GM18511 (cell line): ENCODE measurements at regions not wholly inside any gene's neighbourhood (a gene's known extent, or its start where the extent isn't known, plus 50 kb on each side); places are given as distances from the start of the nearest gene placed in this dataset.
"Not testable (repeated sequence)": the region's sequence is repeated elsewhere in the genome, so short reads cannot be mapped to it uniquely, and the experiment has no call there.

Experiments used
- ATAC-seq: cut with Tn5 transposase; IDR thresholded peaks from one replicate; pipeline ENCODE4 v1.9.1; 2021; ENCODE audit warnings: mild to moderate bottlenecking, moderate library complexity; ENCODE audit not compliant: unreplicated experiment

DNA sequence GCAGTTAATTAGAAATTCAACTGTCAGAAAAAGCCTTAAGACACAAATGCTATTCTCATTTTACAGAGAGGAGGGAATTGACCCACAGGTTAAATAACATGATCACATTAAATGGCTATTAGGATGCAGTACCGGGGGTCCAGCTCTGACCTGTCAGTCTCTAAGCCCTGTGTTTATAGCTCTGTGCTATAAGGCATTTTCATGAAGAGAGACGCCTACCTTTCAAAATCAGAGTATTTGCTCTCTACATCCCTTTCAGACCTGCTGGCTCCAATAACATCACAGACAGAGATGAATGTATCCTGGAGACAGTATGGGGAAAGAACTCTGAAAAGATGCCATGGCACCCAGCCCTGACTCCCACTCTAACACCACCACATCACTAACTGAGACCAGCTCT is 189.9 kb upstream of the PRSS58 start:
- no peak for ATAC-seq

DNA sequence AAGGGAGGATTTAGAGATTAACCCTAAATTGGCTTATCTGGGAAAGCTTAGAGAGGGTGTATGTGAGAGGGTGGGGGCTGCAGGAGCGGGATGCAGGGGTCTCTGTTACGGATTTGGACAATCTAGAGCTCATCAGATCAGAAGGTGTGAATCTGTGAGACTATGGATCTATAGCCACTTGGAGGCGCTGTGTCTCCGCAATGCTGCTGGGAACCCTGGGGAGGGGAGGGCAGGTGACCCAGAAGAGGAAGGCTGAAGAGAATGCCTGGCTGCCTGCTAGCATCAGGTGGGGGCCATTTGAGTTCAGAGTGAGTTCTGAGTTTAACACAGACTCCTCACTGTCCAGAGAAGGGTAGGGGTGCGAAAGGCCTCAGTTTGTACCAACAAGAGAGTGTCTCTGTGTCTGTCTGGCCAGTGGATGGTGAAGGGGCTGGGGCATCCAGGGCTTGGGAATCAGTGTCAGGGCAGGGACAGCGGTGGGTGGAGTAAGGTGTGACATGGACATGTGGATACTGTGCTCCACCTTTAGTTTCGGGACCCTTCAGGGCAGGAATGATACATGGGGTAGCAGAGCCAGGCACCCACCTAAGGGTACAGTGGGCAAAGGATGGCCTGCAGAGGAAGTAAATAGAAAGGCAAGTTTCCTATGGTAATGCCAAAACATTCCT is 187.3 kb upstream of the PRSS58 start:
- no peak for ATAC-seq

DNA sequence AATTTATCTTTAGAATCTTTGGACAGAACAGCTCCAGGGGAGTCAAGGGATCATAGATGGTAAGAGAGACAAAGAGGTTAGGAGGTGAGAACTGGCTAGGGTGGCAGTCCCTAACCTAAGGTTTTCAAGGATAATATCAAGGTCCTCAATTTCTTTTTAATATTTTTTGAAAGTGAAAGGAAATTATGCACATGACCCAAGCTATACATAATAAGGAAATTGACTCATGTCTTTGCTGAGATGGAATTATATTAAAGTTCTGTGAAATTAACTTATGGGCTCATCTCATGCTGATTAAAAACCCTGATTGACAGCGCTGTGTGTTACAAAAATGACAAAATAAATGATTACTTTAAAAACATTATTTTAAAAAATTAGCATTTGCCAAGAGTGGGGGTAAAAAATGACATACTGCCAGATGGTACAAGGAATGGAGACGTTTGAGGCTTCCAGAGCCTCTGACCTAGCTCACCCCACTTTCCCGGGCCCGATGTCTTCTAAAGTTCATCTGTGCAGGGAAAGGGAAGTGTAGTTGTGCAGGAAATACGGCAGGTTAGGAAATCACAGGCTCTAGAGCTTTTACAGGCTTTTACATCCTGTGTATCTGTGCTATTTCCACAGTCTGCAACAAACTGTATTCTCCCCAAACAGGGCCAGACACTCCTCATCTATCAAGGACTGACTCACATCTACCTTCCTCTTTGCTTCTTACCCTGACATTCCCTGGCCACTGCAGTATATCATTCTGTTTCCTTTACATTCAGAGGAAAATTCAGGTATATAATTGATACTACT is 185.6 kb upstream of the PRSS58 start:
- ATAC-seq = no peak

DNA sequence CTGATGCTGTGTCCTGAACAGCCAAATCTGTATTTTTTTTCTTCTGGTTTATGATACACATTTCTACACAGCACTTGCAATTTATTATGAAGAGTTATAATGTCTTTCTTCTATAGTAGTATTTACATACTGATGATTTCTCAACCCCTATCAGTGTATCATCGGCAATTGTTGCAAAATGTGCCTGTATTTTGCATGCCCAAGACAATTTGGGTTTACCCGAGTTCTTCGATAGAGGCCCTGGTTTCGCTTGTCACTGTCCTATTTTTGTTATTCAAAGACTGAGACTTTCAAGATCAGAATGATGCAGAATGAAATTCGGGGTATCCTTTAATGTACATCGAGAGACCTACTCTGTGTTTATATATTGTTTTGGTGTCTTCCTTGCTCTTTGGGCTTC is 184.5 kb upstream of the PRSS58 start:
- ATAC-seq = no peak

DNA sequence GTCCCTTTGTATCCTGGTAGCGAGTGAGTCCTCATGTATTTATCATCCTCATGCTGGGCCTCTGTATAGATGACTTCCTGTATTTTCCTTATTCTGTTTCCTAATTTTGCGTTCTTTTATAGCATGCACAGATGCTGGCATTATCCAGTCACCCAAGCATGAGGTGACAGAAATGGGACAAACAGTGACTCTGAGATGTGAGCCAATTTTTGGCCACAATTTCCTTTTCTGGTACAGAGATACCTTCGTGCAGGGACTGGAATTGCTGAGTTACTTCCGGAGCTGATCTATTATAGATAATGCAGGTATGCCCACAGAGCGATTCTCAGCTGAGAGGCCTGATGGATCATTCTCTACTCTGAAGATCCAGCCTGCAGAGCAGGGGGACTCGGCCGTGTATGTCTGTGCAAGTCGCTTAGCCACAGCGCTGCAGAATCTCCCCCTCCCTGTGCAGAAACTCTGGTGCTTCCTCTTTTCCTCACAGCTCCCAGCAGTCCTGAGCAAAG is 183.1 kb upstream of the PRSS58 start:
- ATAC-seq = peak; percentile 52

DNA sequence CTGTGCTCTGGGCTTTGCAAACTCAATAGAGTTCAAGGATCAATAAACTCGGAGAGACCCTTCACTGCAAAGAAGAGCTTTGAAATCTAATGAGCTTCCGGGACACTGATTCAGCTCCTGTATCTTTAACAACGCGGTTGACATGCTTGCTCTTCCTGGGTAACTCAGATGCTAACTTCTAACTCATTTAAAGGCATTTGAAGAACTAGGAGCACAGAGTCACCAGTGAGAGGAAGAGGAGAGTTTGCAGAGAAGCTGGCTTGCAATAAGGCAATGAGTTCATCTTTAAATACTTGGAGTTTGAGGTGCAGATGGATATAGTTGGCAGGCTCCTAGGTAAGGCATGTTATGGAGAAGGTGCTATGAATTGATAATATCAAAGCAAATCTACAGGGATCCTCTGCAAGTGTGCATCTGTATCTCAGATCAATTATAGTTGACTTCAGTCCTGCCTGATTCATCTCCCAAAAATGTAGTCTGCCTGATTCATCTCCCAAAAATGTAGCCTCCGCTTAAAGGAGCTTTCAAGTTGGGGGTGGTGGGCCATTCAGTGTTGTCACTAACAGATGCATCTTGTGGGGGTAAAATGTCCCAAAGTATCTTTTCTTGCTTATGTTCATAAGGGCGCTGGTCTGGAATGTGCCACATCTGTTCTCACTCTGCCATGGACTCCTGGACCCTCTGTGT is 182.5 kb upstream of the PRSS58 start:
- ATAC-seq = no peak

DNA sequence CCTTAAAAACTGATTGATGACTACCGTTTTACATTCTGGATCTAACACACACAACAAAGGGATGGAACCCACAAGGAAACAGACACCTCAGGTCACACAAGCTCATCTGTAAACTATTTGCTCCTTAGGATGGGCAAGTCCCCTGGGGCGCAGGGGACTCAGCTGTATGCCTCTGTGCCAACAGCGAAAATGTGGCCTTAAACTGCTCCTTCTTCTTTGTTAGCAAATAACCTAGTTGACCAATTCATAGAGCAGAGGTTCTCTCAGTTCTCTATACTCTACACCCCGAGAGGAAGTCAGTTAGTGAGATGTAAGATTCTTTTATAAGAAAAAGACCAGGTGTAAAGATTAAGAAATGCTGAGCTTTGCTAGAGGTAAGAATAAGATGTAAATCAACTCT is 181.9 kb upstream of the PRSS58 start:
- ATAC-seq = peak; percentile 70

DNA sequence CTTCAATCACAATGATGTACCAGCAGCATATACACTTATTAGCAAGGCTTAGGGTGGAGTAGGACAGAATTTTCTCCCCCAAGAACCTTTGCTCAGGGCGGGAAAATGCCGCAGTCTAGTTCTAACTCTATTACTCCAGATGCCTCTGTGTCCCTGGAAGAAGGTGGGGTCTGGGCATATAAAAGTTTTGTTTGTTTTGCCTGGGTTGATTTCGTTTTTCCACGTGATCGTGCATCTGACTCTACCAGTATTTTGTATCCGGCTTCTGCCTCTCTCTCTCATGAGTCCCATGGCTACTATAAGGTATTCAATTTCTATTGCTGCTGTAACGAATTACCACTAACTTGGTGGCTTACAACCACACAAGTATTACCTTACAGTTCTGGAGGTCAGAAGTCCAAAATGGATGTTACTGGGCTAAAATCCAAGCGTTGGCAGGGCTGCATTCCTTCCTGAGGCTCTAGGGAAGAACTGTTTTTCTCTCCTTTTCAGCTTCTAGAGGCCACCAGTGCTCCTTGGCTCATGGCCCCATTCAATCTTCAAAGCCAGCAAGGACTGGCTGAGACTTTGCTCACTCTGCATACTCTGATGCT is 181.2 kb upstream of the PRSS58 start:
- no peak for ATAC-seq

DNA sequence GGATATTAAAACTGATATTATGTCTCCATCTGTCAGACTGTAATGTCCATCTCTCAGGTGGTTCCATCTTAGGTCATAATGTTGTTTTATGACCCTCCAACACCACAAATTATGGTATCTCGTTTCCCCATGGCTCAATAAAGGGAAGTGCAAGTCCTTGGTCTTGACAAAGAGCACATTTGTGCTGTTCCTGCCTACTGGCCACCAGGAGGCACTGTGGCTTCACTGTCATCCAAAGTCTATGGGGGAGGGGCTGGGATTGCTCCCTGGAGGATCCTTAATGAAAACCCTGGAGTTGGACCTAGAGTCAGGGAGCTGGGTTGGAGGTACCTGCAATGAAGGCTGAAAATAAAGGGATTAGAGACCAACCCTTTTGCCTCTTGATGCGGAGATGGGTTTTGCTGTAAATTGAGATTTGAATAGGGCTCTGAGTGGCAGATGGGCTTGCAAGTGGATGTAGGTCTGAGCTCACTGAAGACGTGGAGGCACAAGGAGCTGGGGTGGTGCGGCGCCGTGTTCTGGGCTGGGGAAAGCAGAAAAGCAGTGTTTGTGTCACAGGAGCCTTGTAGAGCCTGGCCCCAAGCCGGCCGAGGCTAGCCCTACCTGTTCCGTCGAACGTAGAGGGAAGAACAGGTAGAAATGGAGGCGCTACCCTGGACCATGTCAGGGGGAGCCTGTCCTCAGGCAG is 180.5 kb upstream of the PRSS58 start:
- peak; percentile 29 for ATAC-seq

DNA sequence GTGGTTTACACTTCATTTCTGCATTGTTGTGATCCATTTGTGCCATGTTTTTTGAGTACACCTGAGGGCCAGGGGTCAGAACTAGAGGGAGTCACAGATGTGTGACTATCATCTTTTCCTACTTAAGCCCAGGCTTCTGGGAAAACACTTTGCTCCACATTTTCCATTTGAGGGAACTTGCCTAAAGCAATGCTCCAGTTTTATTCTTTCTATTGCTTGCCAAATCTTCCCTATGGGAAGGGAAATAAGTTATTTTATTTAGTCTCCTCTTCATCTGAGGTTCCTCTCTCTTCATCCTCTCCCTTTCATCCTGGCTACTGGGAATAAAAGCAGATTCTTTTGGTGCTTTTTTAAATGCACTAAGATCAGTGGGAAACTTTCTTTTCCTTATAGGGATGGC is 179.9 kb upstream of the PRSS58 start:
- ATAC-seq = no peak

DNA sequence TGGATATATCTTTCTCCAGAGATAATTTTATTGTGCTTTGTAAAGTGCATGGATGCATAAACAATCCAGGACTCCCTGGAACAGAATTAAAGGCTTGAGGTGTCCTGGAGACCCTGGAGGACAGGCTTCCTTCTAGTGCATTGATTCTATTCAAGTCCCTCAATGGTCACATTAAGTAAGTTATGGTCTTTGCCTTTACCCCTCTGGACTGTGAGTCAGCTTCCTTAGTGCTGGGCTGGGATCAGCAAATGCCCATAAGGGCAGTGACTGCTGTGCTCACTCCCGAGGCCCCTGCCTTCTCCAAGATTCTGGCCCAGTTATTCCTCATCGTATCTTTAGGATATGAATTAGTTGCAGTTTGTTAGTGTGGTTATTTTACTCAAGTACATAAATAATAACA is 178.7 kb upstream of the PRSS58 start:
- ATAC-seq = no peak

DNA sequence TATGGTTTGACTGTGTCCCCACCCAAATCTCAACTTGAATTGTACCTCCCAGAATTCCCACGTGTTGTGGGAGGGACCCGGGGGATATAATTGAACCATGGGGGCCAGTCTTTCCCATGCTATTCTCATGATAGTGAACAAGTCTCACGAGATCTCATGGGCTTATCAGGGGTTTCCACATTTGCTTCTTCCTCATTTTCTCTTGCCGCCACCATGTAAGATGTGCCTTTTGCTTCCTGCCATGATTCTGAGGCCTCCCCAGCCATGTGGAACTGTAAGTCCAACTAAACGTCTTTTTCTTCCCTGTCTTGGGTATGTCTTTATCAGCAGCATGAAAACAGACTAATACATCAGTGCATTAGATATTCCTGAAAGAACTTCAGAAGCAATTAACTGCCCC is 177.7 kb upstream of the PRSS58 start:
- ATAC-seq = not testable (repeated sequence)

DNA sequence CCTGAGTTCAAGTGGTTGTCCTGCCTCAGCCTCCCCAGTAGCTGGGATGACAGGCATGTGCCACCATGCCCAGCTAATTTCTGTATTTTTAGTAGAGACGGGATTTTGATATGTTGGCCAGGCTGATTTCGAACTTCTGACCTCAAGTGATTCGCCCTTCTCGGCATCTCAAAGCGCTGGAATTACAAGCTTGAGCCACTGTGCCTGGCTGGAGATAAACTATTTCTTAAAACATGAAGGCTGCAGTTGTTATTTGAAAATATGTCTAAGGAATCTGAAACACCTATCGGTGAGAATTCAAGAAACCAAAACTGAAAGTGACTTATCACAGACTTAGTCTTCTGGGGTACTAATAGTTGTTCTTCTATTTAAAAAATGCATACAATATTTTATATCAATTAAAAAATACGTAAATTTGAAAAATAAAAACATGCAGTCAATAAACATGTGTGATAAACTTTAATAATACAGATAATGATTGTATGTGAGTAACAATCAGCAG is 176.9 kb upstream of the PRSS58 start:
- ATAC-seq = peak; percentile 44

DNA sequence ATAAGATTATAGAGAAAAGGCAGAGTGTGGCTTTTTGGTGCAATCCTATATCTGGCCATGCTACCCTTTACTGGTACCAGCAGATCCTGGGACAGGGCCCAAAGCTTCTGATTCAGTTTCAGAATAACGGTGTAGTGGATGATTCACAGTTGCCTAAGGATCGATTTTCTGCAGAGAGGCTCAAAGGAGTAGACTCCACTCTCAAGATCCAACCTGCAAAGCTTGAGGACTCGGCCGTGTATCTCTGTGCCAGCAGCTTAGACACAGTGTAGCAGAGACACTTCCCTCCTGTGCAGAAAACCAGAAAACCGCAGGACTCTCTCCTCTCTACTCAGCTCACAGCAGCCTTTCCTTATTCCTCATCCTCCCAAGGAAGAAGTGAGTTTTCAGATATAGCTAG is 176.3 kb upstream of the PRSS58 start:
- ATAC-seq = peak; percentile 78

DNA sequence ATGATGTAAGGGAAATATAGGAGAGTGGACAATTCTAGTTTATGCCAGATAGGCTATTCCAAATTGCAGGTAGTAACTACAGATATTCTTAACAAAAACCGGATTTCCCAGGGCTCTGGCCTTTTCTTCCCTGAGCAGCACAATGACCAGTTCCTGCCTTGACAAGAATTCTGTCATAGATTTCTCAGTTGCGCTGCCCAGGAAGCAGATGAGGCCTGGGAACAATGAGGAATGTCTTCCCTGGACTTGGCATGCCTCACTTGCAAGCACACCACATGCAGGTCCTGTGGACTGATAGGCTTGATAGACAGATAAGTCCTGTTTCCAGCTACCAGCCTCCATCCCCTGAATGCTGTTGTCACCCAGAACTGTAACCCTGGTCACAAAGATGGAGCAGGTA is 174.5 kb upstream of the PRSS58 start:
- ATAC-seq = no peak

DNA sequence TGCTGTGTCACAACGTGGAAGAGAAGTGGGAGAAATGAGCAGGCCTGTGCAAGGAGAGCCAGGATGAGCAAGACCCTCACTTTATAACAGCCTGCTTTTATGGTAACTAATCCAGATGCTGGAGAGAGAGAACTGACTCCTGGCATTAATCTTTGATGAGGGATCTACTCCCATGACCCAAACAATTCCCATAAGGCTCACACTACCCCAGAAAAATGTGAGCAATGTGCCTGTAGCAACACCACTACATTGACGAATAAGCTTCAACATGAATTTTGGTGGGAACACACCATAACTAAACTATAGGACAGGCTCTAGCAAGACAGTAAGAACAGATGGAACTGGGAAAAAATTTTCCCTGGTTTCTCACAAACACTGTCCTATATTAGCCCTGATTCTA is 173.6 kb upstream of the PRSS58 start:
- ATAC-seq = no peak

DNA sequence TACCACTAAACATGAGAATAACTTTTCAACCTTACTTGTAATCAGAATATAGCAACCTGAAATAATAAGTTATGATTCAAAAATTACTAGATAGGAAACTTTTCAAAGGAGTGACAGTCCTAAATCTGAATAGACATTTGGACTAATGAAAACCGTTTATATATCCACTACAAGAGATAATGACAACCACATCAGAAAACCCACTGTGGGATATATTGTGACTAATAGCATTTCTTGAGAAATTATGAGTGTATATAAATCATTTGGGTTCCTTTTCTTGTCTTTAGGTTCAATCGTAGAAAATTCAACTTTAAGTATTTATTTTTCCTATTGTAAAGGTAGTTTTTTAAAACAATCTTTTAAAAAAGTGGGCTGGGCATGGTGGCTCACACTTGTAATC is 170.2 kb upstream of the PRSS58 start:
- ATAC-seq = no peak

DNA sequence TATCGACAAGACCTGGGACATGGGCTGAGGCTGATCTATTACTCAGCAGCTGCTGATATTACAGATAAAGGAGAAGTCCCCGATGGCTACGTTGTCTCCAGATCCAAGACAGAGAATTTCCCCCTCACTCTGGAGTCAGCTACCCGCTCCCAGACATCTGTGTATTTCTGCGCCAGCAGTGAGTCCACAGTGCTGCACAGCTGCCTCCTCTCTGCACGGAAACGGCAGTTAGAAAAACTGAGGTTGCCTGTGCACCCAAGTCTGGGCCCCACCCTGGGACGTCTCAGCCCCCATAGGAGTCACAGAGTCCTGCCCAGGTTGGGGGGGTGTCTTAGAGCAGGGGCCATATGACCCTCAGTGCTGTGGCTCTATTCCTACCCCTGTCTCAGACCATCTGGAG is 167.4 kb upstream of the PRSS58 start:
- ATAC-seq = no peak

DNA sequence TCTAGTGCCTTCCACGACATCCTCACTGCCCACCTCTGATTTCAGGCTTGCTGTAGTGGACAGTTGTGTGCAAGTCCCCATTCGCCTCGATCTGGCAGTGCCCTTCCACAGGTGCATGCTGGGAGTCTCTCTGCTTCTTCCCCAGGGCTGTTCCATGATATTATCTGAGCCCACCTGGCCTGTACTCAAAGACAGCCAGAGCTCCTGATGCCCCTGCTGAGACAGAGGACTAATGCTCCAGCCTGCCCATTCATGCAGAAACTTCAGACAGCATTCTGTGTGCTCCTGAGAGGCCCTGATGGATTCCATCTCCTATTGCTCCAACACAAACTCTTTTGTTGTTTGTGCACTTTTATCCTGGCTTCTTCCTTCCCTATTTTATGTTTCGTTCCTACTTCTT is 164.8 kb upstream of the PRSS58 start:
- ATAC-seq = no peak

DNA sequence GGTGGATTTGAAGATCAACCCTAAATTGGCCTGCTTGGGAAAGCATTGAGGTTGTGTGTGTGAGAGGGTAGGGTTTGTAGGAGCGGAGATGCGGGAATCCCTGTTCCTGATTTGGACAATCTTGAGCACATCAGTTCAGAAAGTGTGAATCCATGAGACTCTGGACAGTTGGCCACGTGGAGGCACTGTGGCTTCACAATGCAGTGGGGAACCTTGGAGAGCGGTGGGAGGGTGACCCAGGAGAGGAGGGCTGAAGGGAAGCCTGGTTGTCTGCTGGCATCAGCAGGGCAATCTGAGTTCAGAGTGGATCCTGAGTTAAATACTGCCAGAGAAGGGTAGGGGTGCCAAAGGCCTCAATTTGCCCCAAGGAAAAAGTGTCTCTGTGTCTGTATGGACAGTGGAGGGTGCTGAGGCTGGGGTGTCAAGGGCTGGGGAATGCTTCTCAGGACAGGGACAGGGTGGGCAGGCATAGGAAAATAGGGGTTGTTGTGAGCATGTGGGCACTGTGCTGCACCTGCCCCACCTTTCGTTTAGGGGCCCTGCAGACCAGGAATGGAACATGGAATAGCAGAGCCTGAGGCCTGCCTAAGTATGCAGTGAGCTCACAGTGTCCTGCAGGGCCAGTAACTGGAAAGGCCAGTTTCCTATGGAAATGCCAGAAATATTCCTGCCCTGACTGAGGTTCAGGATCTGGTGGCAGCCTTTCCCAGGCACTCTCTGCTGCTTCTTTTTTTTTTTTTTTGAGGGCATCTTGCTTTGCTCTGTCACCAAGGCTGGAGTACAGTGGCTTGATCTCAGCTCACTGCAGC is 162.9 kb upstream of the PRSS58 start:
- ATAC-seq = no peak
